ENCODE measurements at regions not wholly inside any gene's neighbourhood (a gene's known extent, or its start where the extent isn't known, plus 50 kb on each side); places are given as distances from the start of the nearest gene placed in this dataset.

DNA sequence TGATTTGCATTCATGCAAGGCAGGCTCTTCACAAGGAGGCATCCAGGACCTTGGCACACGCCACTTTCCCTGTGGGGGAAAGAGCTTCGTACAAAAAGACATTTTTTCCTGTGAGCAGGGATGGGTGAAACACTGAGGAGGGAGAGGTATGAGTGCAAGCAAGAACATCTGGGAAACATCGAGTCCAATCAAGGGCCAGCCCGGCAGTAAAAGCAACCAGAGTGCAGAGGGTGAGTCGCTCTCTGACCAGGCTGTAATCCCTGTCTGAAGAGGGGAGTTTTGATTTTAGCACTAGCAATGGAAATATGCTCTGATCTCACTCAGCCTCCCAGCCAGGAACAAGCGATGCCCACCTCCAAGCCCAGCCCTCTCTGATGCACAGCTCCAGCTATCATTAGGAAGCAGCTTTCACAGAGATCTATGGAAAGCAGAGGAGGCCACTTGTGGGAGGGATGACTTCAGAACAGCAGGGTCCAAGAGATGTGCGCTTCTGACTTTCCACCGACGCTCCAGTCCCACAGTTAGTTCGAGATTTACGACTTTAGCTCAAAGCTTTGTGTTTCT, 211.0 kb upstream of the ADAMTS16 start:
- TF ChIP-seq EZH2 (optimal IDR thresholded peaks at IDR 0.05; ENCODE audit: low read depth, low read length), result no peak
- TF ChIP-seq, protein P1, sequence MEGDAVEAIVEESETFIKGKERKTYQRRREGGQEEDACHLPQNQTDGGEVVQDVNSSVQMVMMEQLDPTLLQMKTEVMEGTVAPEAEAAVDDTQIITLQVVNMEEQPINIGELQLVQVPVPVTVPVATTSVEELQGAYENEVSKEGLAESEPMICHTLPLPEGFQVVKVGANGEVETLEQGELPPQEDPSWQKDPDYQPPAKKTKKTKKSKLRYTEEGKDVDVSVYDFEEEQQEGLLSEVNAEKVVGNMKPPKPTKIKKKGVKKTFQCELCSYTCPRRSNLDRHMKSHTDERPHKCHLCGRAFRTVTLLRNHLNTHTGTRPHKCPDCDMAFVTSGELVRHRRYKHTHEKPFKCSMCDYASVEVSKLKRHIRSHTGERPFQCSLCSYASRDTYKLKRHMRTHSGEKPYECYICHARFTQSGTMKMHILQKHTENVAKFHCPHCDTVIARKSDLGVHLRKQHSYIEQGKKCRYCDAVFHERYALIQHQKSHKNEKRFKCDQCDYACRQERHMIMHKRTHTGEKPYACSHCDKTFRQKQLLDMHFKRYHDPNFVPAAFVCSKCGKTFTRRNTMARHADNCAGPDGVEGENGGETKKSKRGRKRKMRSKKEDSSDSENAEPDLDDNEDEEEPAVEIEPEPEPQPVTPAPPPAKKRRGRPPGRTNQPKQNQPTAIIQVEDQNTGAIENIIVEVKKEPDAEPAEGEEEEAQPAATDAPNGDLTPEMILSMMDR (IDR thresholded peaks at IDR 0.05; ENCODE audit: low read length), result no peak

Measured in MM.1S (cell line).